ENCODE measurements at regions not wholly inside any gene's neighbourhood (a gene's known extent, or its start where the extent isn't known, plus 50 kb on each side); places are given as distances from the start of the nearest gene placed in this dataset.

- H3K9me2 ChIP-seq (replicated peaks; ENCODE audit: control insufficient read depth, low read length) = no peaks in the 10 kb centered on the region
Observed at GRCh38 chr5:100299261-100299660, 235.9 kb upstream of the FAM174A start.

GRCh38 chr5:100276071-100276470 is 259.1 kb upstream of the FAM174A start:
- Histone ChIP-seq H3K36me3 (ENCODE audit: control insufficient read depth, low read length) (no peaks in the 10 kb centered on the region), H3K79me2 (ENCODE audit: control insufficient read depth, low read length) (no peaks in the 10 kb centered on the region), H3K4me1 (ENCODE audit: control insufficient read depth, low read length) (no peaks in the 10 kb centered on the region), H3K9me3 (ENCODE audit: control insufficient read depth, insufficient read depth, low read length) (no peaks in the 10 kb centered on the region), H3K4me3 (ENCODE audit: low read length) (no peak overlapping the region), H3K4me2 (ENCODE audit: low read length) (no peak overlapping the region), H3F3A (ENCODE audit: control insufficient read depth, insufficient read depth) (no peaks in the 10 kb centered on the region), H3K27me3 (ENCODE audit: control insufficient read depth, low read length) (no peaks in the 10 kb centered on the region), H3K9me2 (replicated peaks; ENCODE audit: control insufficient read depth, low read length) (no peaks in the 10 kb centered on the region), H3K27ac (ENCODE audit: low read depth, low read length) (no peak overlapping the region), H4K20me1 (ENCODE audit: control insufficient read depth, insufficient read depth, low read depth, low read length) (no peaks in the 10 kb centered on the region)
- no peak for TF ChIP-seq CTCF (IDR thresholded peaks at IDR 0.05; ENCODE audit: low read depth, low read length, poor library complexity, severe bottlenecking)
- no peak for TF ChIP-seq EZH2phosphoT487 (IDR thresholded peaks at IDR 0.05; ENCODE audit: borderline replicate concordance, low read length)

More at GRCh38 chr5:100299261-100299660, 235.9 kb upstream of the FAM174A start:
- no peak overlapping the region for H3K4me2 ChIP-seq (ENCODE audit: low read length)
- no peaks in the 10 kb centered on the region for H3K27me3 ChIP-seq (ENCODE audit: control insufficient read depth, low read length)
- no peak overlapping the region for H3K27ac ChIP-seq (ENCODE audit: low read depth, low read length)
- no peaks in the 10 kb centered on the region for H3K79me2 ChIP-seq (ENCODE audit: control insufficient read depth, low read length)
- H4K20me1 ChIP-seq (ENCODE audit: control insufficient read depth, insufficient read depth, low read depth, low read length) = no peaks in the 10 kb centered on the region
- no peaks in the 10 kb centered on the region for H3F3A ChIP-seq (ENCODE audit: control insufficient read depth, insufficient read depth)
- TF ChIP-seq EZH2phosphoT487 (IDR thresholded peaks at IDR 0.05; ENCODE audit: borderline replicate concordance, low read length) (no peak), CTCF (IDR thresholded peaks at IDR 0.05; ENCODE audit: low read depth, low read length, poor library complexity, severe bottlenecking) (no peak)
- H3K9me3 ChIP-seq (ENCODE audit: control insufficient read depth, insufficient read depth, low read length) = no peaks in the 10 kb centered on the region
- H3K4me3 ChIP-seq (ENCODE audit: low read length) = no peak overlapping the region
- H3K4me1 ChIP-seq (ENCODE audit: control insufficient read depth, low read length) = no peaks in the 10 kb centered on the region
- H3K36me3 ChIP-seq (ENCODE audit: control insufficient read depth, low read length) = no peaks in the 10 kb centered on the region

GRCh38 chr5:100275631-100276030 is 259.5 kb upstream of the FAM174A start:
- Histone ChIP-seq H3K27ac (ENCODE audit: low read depth, low read length) (no peak overlapping the region), H3K9me2 (replicated peaks; ENCODE audit: control insufficient read depth, low read length) (no peaks in the 10 kb centered on the region), H3F3A (ENCODE audit: control insufficient read depth, insufficient read depth) (no peaks in the 10 kb centered on the region), H3K36me3 (ENCODE audit: control insufficient read depth, low read length) (no peaks in the 10 kb centered on the region), H3K4me2 (ENCODE audit: low read length) (no peak overlapping the region), H3K4me1 (ENCODE audit: control insufficient read depth, low read length) (no peaks in the 10 kb centered on the region), H3K79me2 (ENCODE audit: control insufficient read depth, low read length) (no peaks in the 10 kb centered on the region), H3K4me3 (ENCODE audit: low read length) (no peak overlapping the region), H4K20me1 (ENCODE audit: control insufficient read depth, insufficient read depth, low read depth, low read length) (no peaks in the 10 kb centered on the region), H3K27me3 (ENCODE audit: control insufficient read depth, low read length) (no peaks in the 10 kb centered on the region), H3K9me3 (ENCODE audit: control insufficient read depth, insufficient read depth, low read length) (no peaks in the 10 kb centered on the region)
- TF ChIP-seq CTCF (IDR thresholded peaks at IDR 0.05; ENCODE audit: low read depth, low read length, poor library complexity, severe bottlenecking) (no peak), EZH2phosphoT487 (IDR thresholded peaks at IDR 0.05; ENCODE audit: borderline replicate concordance, low read length) (no peak)
